ENCODE measurements at regions not wholly inside any gene's neighbourhood (a gene's known extent, or its start where the extent isn't known, plus 50 kb on each side); places are given as distances from the start of the nearest gene placed in this dataset.
"Not testable (repeated sequence)": the region's sequence is repeated elsewhere in the genome, so short reads cannot be mapped to it uniquely, and the experiment has no call there.

DNA sequence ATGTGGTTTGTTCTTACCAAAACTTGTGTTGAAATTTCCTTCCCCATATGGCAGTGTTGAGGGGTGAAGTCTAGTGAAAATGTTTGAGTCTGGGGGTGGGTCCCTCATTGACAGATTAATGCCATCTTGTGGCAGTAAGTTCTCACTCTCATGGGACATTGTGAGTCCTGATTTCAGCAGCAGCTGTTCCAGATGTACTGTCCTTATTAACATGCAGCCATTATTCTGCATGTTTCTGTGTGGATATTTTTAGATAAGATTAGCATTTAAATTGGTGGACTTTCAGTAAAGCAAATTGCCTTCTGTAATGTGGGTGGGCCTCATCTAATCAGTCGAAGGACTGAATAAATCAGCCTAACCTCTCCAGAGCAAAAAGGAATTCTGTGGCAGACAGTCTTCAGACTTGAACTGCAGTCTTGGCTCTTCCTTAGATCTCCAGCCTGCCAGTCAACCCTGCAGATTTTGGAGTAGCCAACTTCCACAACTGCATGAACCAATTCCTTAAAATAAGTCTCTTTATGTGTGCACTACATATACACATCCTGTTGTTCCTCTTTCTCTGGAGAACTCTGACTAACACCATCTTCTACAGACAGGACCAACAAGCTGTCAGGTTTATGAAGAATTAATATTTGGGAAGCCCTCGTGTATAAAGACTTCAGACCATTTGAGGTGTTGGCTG is 138.7 kb upstream of the ZNF516 start:
- no peak for DNase-seq

DNA sequence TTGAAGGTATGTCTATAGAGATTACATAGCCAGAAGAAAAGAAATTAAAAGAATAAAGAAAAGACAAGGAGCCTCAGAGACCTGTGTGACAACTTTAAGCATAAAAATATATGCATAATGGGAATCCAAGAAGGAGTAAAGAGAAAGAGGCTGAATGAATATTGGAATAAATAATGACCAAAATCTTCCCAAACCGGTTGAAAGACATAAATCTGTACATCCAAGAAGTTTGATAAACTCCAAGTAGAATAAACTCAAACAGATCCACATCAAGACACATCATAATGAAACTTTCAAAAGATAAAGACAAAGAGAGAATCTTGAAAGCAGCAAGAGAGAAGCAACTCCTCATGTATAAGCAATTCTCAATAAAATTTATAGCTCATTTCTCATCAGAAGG is 132.4 kb upstream of the ZNF516 start:
- no peak for DNase-seq

DNA sequence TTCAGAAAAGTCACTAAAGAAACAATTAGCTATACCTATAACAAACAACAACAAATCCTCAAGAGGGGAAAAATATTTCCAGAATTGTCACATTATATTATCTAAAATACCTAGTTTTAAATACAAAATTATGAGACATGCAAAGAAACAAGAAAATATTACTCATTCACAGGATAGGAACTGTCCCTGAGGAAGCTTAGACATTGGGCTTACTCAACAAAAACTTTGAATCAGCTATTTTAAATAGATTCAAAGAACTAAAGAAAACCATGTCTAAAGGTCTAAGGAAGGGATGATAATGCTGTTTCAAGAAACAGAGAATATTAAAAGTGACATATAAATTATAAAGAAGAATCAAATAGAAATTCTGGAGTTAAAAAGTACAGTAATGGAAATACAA is 131.9 kb upstream of the ZNF516 start:
- DNase-seq, result no peak

DNA sequence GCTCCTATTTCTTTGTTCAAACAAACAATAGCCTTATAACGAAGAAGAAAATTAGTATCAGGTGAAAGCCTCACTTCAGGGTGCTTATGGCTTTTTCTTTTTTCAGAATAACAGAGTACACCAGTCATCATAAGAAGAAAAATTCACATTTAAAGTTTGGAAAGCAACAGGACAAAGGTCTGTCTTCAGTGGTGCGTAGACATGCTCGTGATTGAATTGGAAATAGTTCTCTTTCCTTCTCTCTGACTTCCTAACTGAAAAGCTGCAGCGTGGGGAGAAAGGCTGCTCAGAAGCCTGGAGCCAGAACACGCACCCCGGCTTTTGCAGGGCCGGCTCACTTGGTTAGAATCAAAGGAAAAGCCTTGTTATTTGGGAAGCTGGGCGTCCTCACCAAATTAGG is 127.6 kb upstream of the ZNF516 start:
- DNase-seq, result no peak

DNA sequence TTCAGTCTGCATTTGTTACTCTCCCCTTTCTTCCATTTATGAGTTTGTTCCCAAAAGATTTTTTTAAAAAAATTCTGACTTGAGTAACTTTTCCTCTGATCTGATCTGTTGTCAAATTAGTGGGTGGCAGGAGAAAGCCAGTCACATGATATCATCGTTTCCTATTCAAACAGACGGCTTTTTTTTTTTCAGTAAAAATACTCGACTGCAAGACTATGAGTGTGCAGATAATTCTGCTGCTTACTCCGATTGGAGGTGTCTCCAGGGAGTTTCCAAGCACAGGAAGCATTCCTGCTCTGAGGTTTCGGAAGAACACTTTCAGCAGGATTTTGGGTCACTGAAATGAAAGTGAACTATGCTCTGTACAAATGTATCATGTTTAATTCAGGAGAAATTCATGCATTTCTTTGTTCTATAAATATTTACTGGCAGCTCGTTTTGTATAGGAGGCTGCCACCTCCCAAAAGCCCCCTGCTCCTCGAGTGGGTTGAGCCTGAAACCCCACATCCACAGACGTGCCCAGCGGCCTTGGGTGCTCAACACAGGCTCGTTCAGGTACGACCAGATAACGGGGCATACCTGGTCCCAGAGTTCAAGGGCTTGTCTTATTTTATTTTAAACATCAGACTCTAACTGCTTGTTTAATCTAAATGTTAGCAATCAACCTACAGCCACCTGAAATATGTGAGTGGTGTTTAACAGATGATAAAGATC is 126.9 kb upstream of the ZNF516 start:
- DNase-seq, result no peak

DNA sequence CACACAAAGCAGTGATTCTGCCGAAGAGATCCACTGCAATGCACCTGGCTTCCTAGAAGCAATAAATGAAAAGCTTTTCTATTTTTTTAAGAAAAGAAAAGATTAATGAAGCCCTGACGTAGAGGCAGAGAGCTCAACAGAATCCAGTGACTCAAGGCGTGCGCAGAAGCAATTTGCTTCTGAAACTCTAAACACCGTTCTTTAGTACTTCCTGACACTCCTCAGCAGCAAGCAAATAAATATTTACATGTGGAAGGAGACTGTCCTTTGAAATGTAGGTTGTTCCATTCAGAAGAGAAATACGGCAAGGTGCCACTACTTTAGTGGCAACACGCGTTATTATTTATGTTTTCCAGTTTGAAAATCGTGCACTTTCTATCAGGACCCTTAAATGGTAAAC is 126.2 kb upstream of the ZNF516 start:
- no peak for DNase-seq

DNA sequence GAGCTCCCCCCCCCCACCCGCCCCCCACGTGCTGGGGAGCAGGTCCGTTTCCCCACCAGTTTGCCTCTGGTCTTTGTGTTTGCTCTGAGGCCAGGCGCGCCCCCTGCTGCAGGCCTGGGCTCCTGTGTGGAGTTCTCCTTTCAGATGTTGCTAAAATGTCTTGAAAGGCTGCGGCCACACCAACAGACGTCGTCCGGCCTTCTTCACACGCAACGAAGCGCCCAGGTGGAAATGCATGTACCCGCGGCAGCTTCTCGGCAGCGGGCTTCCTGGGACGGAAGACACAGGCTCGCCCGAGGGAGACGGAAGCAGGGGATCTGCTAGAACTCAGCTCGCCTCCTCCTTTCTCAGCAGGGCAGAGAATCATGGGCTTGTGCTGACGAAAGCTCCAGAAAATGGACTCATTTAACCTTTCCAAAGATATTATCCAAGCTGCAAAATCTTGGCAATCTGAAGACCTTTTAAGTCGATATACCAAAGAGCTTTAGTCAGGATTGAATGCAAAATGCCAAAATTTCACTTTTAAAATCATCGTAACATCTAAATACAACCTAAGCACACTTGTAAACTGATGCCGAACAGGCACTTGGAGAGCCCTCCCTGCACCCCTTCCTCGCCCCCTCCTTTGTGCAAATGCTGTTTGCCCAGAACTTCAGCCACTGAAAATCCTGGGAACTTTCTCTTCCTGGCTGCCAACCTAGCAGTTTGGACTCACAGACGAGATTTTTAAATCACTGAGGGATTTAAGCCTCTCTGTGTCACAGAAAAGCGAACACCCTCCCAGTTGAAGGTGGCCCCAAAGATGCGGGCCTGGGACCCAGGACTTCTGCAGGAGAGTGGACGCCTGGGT is 125.5 kb upstream of the ZNF516 start:
- DNase-seq, result no peak

DNA sequence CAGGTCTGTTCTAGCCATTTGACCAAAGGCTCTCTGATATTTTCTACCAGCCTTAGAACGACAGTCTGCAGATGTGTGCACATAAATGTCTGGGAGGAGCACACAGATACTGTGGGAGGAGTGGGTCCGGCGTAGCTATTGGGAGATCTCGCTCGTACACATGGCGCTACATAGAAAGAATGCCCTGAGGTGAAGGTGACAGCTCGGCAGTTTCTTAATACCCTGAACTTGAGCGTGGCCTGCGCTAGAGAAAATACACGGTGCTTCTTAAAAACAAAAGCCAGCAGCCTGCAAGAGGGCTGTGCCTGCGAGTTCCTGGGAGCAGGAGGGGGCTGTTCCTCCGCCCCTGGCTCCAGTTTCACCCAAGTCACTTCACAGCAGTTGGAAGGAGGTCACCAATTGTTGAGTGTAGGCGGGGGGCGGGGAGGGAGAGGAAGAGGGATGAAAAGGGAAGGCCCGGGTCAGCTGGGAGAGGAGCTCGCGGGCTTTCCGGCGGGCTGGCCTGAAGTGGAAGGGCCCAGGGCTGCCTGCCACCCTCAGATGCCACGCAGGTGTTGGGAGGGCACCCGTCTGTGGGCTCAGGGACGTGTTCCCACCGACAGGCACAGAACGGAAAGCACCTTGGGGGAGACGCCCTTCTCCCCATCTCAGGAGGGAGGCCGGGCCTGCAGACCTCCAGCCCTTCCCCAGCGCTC is 124.7 kb upstream of the ZNF516 start:
- no peak for DNase-seq

DNA sequence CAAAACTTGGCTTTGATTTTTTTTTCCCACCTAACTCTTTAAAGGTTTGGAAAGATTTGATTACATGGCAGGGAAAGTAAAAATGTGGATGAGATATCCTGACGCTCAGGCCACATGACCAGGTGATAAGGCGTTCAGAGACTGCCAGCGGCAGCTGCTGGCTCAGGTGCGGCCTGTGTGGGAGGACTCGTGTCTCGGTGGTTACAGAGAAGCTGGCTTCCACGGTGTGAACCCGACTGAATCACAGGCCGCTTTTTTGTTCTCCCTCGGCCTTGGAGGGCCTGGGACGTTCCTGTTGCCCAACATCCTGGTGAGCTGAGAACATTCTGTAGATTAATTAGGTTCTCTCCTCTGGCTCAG is 124.2 kb upstream of the ZNF516 start:
- DNase-seq, result no peak

DNA sequence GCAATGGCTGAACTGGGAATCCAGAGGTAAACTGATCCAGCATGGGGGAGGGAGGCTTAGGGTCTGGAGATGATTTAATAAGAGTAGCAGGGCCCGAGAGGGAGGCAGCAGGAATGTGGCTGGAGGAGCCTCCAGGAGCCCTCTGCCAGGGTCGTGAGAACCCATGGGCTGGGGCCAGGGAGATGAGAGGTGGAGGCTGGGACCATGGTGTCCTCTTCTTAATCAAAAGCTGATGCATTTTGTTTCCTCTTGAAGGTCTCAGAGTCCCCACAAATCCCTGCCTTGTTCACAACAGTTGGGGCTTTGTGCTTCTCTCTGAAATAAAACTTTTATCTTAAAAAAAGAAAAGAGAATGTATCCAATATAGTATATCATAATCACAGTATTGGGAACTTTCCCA is 123.7 kb upstream of the ZNF516 start:
- no peak for DNase-seq

DNA sequence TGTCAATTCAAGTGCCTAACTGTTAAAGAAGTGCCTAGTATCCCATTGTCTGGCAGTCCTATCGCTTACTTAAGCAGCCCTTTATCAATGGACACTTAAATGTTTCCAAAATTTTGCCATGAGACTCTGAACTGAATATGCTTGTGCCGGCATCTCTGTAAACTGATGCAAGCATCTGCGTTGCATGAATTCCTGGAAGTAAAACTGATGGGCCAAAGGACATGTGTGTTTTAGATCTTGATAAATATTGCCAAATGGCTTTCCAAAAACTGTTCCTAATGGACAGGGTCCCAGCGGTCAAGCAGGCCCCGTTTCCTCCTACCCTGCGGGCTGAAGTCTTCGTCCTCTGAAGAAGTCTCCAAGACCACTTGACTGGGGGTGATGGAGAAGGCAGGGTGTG is 121.3 kb upstream of the ZNF516 start:
- DNase-seq, result no peak

DNA sequence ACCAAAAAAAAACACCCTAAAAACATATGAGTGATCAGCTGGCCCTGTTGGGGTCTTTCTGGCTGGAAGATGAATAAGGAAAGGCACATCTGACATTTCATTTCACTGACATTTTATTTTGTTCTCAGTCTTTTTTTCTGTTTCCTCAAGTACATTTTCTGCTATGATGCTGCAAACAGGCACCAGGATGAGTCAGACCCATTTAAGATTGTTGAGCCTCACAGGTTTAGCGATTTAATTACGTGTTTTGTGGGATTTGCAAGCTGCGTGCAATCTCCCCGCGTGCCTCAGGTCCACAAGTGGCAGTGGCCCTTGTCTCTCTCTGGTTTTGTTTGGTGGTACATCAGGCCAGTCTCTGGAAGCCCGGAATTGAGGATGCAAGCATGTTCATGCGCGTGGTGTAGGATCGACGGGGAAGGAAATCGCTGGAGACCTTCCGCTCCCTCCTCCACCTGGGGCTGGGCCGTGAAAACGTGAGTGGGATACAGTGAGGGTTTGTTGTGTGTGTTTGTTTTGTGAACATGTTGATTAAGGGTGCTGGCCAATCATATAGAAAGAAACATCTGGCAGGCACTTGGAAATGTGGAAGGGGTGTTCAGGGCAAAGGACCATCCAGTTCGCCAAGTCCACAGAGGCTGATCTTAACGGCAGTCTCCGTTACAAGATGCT is 120.2 kb upstream of the ZNF516 start:
- DNase-seq, result no peak

DNA sequence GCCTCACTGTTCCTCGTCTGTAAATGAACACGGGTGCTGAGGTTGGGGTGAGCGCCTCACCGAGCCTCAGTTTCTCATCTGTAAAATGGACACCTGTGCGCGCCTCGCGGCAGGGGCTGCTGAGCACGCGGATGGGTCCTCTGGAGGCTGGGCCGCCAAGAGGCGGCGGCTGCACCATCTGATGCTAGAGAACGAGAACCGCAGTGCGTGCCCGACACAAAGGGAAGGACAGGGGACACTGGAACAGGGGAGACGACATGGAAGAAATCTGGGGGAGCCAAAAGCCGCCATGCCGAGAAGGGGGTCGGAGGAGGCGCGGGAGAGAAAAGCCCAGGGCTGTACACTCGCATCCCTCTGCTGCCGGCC is 118.7 kb upstream of the ZNF516 start:
- DNase-seq, result no peak

DNA sequence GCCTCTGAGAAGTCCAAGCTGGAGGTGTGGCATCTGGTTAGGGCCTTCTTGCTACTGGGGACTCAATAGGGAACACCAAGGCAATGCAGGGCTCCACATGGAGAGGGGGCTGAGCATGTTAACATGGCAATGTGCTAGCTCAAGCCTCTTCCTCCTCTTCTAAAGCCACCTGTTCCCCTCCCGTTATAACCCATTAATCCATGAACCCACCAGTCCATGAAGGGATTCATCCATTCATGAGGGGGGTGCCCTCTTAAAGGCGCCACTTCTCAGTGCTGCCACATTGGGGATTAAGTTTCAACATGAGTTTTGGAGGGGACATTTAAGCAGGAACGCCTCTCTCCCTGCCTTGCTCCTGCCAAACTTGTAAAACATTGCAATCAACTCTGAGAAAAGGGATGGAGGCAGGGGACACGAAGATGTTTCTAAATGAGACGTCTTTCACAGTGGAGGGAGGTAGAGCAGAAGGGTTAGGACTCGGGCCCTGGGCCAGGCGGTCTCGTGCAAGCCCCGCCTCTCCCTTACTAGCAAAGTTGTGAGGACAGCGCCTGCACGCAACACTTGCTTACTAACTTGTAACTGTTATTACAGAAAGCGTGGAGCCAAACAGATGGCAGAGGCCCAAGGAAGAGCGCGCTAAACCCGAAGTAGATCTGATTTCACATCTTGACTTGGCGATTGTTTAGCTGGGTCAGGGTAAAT is 118.2 kb upstream of the ZNF516 start:
- no peak for DNase-seq

DNA sequence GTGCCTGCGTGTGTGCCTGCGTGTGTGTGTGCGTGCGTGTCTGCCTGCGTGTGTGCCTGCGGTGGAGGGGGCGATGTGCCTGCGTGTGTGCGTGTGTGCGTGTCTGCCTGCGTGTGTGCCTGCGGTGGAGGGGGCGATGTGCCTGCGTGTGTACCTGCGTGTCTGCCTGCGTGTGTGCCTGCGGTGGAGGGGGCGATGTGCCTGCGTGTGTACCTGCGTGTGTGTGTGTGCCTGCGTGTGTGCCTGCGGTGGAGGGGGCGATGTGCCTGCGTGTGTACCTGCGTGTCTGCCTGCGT is 116.7 kb upstream of the ZNF516 start:
- not testable (repeated sequence) for DNase-seq

DNA sequence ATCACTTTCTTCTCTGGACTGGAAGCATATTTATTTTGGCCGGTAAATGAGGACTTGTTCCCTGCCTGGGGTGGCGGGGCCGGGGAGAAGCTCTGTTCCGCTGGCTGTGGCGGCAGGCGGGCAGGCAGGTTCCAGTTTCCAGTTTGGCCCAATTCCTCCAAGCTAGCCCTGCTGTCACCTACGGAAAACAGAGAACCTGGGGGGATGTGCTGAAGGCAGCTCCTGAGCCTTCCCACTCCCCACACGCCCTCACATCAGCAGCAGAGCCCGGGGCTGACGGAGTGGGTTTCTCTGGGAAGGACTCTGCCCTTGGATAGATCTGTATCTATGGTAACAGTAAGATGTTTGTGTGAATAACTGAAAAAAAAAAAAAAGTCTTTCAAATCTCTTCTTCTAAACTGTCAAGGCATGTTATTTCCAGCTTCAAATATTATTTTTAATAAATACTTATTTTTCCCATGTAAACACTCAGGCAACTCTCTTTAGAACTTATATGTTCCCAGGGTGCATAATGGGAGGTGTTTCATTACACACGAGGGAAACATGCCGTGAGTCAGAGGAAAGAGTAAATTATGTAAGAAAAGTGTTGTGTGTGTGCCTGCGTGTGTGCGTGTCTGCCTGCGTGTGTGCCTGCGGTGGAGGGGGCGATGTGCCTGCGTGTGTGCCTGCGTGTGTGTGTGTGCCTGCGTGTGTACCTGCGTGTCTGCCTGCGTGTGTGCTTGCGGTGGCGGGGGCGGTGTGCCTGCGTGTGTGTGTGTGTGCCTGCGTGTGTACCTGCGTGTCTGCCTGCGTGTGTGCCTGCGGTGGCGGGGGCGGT is 116.1 kb upstream of the ZNF516 start:
- no peak for DNase-seq

DNA sequence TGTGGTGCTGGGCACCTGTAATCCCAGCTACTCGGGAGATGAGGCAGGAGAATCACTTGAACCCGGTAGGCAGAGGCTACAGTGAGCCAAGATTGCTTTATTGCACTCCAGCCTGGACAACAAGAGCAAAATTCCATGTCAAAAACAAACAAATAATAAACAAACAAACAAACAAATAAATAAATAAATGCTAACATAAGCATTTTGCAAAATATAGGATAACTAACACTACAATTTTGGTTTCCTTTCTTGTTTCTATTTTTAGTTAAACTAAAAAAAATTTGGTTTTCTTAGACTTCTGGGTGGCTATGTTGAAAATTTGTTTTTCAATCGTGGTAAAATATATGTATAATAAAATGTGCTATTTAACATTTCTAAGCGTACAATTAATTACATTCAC is 115.0 kb upstream of the ZNF516 start:
- no peak for DNase-seq

DNA sequence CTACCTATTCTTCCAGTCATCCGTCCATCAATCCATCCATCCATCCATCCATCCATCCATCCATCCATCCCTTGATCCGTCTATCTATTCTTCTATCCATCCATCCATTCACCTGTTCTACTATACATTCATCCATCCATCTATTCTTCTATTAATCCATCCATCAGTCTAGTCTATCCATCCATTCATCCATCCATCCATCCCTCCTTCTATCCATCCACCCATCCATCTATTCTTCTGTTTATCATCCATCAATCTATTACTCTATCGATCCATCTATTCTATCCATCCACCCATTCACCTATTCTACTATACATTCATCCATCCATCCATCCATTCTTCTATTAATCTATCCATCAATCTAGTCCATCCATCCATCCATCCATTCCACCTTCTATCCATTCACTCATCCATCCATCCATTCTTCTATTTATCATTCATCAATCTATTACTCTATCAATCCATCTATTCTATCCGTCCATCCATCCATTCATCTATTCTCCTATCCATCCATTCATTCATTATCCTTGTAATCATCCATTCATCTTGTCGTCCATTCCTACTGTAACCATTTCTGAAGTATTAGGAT is 110.4 kb upstream of the ZNF516 start:
- DNase-seq, result no peak

DNA sequence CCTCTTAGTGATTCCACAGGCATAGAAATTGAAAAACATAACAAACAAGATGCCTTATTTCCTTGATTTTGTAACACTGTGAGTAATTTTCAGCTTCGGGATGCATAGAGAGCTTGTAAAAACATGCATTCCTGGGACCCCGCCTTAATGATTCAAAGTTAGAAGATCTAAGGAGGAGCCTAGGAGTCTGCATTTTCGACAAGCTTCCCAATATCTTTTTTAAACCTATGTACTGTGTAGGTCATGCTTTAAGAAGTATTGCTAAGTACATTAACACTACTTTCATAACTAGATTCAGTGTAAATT is 109.8 kb upstream of the ZNF516 start:
- no peak for DNase-seq

DNA sequence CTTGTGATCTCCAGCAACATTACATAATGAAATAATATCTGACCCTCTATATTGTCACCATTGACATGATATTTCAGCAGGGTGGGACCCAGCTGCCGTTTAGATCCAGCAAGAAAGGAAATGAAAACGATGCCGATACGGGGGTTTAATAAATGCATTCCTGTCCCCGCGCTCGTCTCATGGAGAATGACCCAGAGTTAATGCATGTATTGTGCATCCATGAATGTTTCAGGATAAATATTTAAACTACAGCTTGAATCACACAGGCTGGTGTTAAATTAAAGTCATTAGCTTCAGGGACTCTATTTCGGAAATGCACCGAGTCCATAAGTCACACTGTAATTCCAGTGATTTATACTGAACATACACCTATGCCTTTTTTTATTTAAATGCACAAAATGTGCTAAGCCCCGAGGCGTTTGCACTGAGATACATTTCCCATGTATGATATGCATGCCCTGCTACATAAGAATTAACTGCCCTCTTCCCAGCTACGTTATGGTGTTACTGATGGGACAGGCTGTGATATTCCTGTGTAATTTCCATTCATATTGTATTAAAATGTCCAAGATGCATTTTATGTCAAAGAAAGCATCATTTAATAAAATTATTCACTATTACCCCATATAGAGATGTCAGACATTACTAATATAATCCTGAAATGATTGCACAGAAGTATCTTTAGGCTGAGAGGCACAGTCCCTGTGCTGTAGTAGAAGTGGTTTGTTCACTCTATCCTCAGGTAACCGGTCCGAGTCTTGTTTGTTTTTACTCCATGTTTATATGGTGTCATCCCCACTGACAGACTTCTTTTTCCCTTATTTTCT is 109.3 kb upstream of the ZNF516 start:
- DNase-seq, result no peak

Data from T1000 (cell line).